ENCODE measurements at regions not wholly inside any gene's neighbourhood (a gene's known extent, or its start where the extent isn't known, plus 50 kb on each side); places are given as distances from the start of the nearest gene placed in this dataset.

- Histone ChIP-seq H3K79me2 (ENCODE audit: control insufficient read depth in 1 of 2, insufficient read depth in 2 of 2, low read length in 2 of 2) (no peaks in the 10 kb centered on the region), H4K5ac (ENCODE audit: insufficient read length, low read depth, low read length) (no peak overlapping the region), H4K91ac (replicated peaks; ENCODE audit: insufficient read length, low read length) (no peak overlapping the region), H3K4me3 (ENCODE audit: extremely low read depth in 1 of 4, insufficient read depth in 2 of 4, low read depth in 3 of 4, low read length in 4 of 4) (no peak overlapping the region), H3K27me3 (replicated peaks in 1 of 4; ENCODE audit: control insufficient read depth in 3 of 4, extremely low read depth in 1 of 4, insufficient read depth in 3 of 4, low read length in 3 of 4) (peaks cover 0 to 1% (median 0%) of the 10 kb centered on the region in 4 experiments; a peak in 1 of 7 replicates), H3K79me1 (ENCODE audit: low read depth, low read length) (no peaks in the 10 kb centered on the region), H3K9me3 (ENCODE audit: insufficient read depth in 2 of 2, low read depth in 1 of 2, low read length in 1 of 2) (peaks cover 0 to 6% of the 10 kb centered on the region in 2 experiments; a peak in 2 of 4 replicates), H3K14ac (ENCODE audit: insufficient read length) (no peak overlapping the region), H2BK5ac (ENCODE audit: low read depth, low read length) (no peak overlapping the region), H2AFZ (ENCODE audit: low read length) (no peak overlapping the region), H3K4me2 (ENCODE audit: insufficient read depth in 1 of 2, low read depth in 2 of 2, low read length in 2 of 2) (no peak overlapping the region), H3K23ac (ENCODE audit: insufficient read length) (no peak overlapping the region), H2BK15ac (ENCODE audit: low read length) (no peak overlapping the region), H3K27ac (ENCODE audit: low read depth, low read length) (no peak overlapping the region), H3K18ac (ENCODE audit: extremely low read depth, low read length) (no peak overlapping the region), H3K4ac (replicated peaks; ENCODE audit: insufficient read length, low read depth, low read length) (no peak overlapping the region), H3K9ac (replicated peaks in 1 of 4; ENCODE audit: extremely low read depth in 1 of 4, low read depth in 3 of 4, low read length in 3 of 4) (no peak overlapping the region), H2BK120ac (replicated peaks; ENCODE audit: low read depth, low read length) (no peak overlapping the region), H2BK12ac (ENCODE audit: low read depth, low read length) (no peak overlapping the region), H3K23me2 (ENCODE audit: low read depth, low read length) (no peaks in the 10 kb centered on the region), H2AK5ac (ENCODE audit: low read depth, low read length) (no peak overlapping the region), H3K56ac (replicated peaks; ENCODE audit: insufficient read length, low read depth, low read length) (no peak overlapping the region), H3K36me3 (ENCODE audit: control insufficient read depth in 2 of 4, insufficient read depth in 4 of 4, low read length in 3 of 4) (no peaks in the 10 kb centered on the region), H2BK20ac (ENCODE audit: low read length) (no peak overlapping the region), H4K20me1 (replicated peaks in 1 of 2; ENCODE audit: control insufficient read depth in 1 of 2, insufficient read depth in 2 of 2, low read length in 2 of 2) (no peaks in the 10 kb centered on the region), H3K4me1 (replicated peaks in 1 of 4; ENCODE audit: control insufficient read depth in 3 of 4, insufficient read depth in 4 of 4, low read length in 3 of 4) (no peaks in the 10 kb centered on the region), H4K8ac (ENCODE audit: extremely low read depth, insufficient read depth, low read length) (no peak overlapping the region)
- WGBS, 2 experiments (ENCODE audit: extremely low coverage in 1 of 2, insufficient coverage in 1 of 2, insufficient read length in 1 of 2, insufficient replicate concordance in 2 of 2, low coverage in 1 of 2, low lambda C conversion rate in 2 of 2, missing lambda C conversion rate in 1 of 2): 97% methylated on average over 2 of the region's 2 CpGs; no CpG with 5 or more reads in 1 of the 2 experiments
- ChIA-PET POLR2A (ENCODE audit: partially characterized antibody) (no interaction called here), CTCF (ENCODE audit: partially characterized antibody) (no interaction called here)
- no peak for FAIRE-seq
- DNase-seq (ENCODE audit: low read depth in 1 of 2, low spot score in 2 of 2): no peak
- no peak for TF ChIP-seq KDM5A (IDR thresholded peaks at IDR 0.05; ENCODE audit: low read length)
- no peak for TF ChIP-seq TBP (IDR thresholded peaks at IDR 0.05; ENCODE audit: low read depth, low read length)
- TF ChIP-seq SP4 (IDR thresholded peaks at IDR 0.05; ENCODE audit: low read length): no peak
Observed at GRCh38 chr2:13533524-13533922, 816.8 kb downstream of the TRIB2 start.

Data from H1 (cell line).